ENCODE measurements at regions not wholly inside any gene's neighbourhood (a gene's known extent, or its start where the extent isn't known, plus 50 kb on each side); places are given as distances from the start of the nearest gene placed in this dataset.

GRCh38 chr3:88668180-88668579 is 439.2 kb upstream of the EPHA3 start:
- DNase-seq (no peak), ATAC-seq (no peak)
- intact Hi-C loops (cut with micrococcal nuclease) = no loop called here
- Histone ChIP-seq H3F3A (ENCODE audit: low read length, unreplicated experiment) (no peaks in the 10 kb centered on the region), H3K36me3 (ENCODE audit: low read depth, low read length) (no peaks in the 10 kb centered on the region), H3K79me2 (ENCODE audit: low read length) (no peaks in the 10 kb centered on the region), H3K9me2 (replicated peaks; ENCODE audit: low read length) (no peaks in the 10 kb centered on the region), H3K4me2 (ENCODE audit: low read length) (no peak overlapping the region), H3K27ac (ENCODE audit: low read length) (no peak overlapping the region), H2AFZ (ENCODE audit: low read length) (no peak overlapping the region), H4K20me1 (ENCODE audit: low read length) (no peaks in the 10 kb centered on the region), H3K27me3 (ENCODE audit: low read length) (no peaks in the 10 kb centered on the region), H3K9ac (ENCODE audit: low read length) (no peak overlapping the region), H3K4me3 (ENCODE audit: low read length) (no peak overlapping the region), H3K9me3 (ENCODE audit: low read length) (no peaks in the 10 kb centered on the region), H3K4me1 (ENCODE audit: insufficient read depth, low read length) (no peaks in the 10 kb centered on the region)
- POLR2A ChIA-PET (ENCODE audit: unreplicated experiment) = no interaction called here
- no TSS peak for BruUV-seq (replicated peaks)
- CTCF ChIA-PET = no interaction called here
- TF ChIP-seq EZH2 (IDR thresholded peaks at IDR 0.05; ENCODE audit: low read length, unreplicated experiment) (no peak), EZH2phosphoT487 (IDR thresholded peaks at IDR 0.05; ENCODE audit: borderline replicate concordance, low read length) (no peak)

- no TSS peak for BruUV-seq (replicated peaks)
- H3K9me2 ChIP-seq (replicated peaks; ENCODE audit: low read length) = no peaks in the 10 kb centered on the region
- no peaks in the 10 kb centered on the region for H3K27me3 ChIP-seq (ENCODE audit: low read length)
- H3K9me3 ChIP-seq (ENCODE audit: low read length) = no peaks in the 10 kb centered on the region
- H3K36me3 ChIP-seq (ENCODE audit: low read depth, low read length) = no peaks in the 10 kb centered on the region
- POLR2A ChIA-PET (ENCODE audit: unreplicated experiment) = no interaction called here
- H3F3A ChIP-seq (ENCODE audit: low read length, unreplicated experiment) = no peaks in the 10 kb centered on the region
- CTCF ChIA-PET = no interaction called here
- TF ChIP-seq CTCF (conservative IDR thresholded peaks at IDR 0.05; ENCODE audit: low read depth, low read length) = no peak
- TF ChIP-seq EZH2 (IDR thresholded peaks at IDR 0.05; ENCODE audit: low read length, unreplicated experiment) = no peak
- TF ChIP-seq EZH2phosphoT487 (IDR thresholded peaks at IDR 0.05; ENCODE audit: borderline replicate concordance, low read length) = no peak
- no peak overlapping the region for H3K27ac ChIP-seq (ENCODE audit: low read length)
- intact Hi-C loops (cut with micrococcal nuclease) = no loop called here
- ATAC-seq = no peak
- no peak overlapping the region for H3K9ac ChIP-seq (ENCODE audit: low read length)
- no peaks in the 10 kb centered on the region for H4K20me1 ChIP-seq (ENCODE audit: low read length)
- H3K79me2 ChIP-seq (ENCODE audit: low read length) = no peaks in the 10 kb centered on the region
- H3K4me3 ChIP-seq (ENCODE audit: low read length) = no peak overlapping the region
- no peak for DNase-seq
- H3K4me1 ChIP-seq (ENCODE audit: insufficient read depth, low read length) = no peaks in the 10 kb centered on the region
- no peak overlapping the region for H3K4me2 ChIP-seq (ENCODE audit: low read length)
- H2AFZ ChIP-seq (ENCODE audit: low read length) = no peak overlapping the region
These were observed 435.8 kb upstream of the EPHA3 start for GRCh38 chr3:88671573-88671972.

GRCh38 chr3:88677298-88677697 is 430.1 kb upstream of the EPHA3 start:
- intact Hi-C loops (cut with micrococcal nuclease) = no loop called here
- TF ChIP-seq CTCF (conservative IDR thresholded peaks at IDR 0.05; ENCODE audit: low read depth, low read length) = no peak
- no peak for TF ChIP-seq EZH2phosphoT487 (IDR thresholded peaks at IDR 0.05; ENCODE audit: borderline replicate concordance, low read length)
- no peak for TF ChIP-seq EZH2 (IDR thresholded peaks at IDR 0.05; ENCODE audit: low read length, unreplicated experiment)
- no peaks in the 10 kb centered on the region for H3F3A ChIP-seq (ENCODE audit: low read length, unreplicated experiment)
- no peak overlapping the region for H3K4me3 ChIP-seq (ENCODE audit: low read length)
- DNase-seq = no peak
- BruUV-seq (replicated peaks) = no TSS peak
- H3K27me3 ChIP-seq (ENCODE audit: low read length) = no peaks in the 10 kb centered on the region; the same call in 1 of the 2 replicates
- ChIA-PET CTCF (no interaction called here), POLR2A (ENCODE audit: unreplicated experiment) (no interaction called here)
- H3K9ac ChIP-seq (ENCODE audit: low read length) = no peak overlapping the region
- H3K27ac ChIP-seq (ENCODE audit: low read length) = no peak overlapping the region
- no peaks in the 10 kb centered on the region for H3K79me2 ChIP-seq (ENCODE audit: low read length)
- no peaks in the 10 kb centered on the region for H3K36me3 ChIP-seq (ENCODE audit: low read depth, low read length)
- no peaks in the 10 kb centered on the region for H3K4me1 ChIP-seq (ENCODE audit: insufficient read depth, low read length)
- no peak overlapping the region for H3K4me2 ChIP-seq (ENCODE audit: low read length)
- no peaks in the 10 kb centered on the region for H3K9me2 ChIP-seq (replicated peaks; ENCODE audit: low read length)
- no peaks in the 10 kb centered on the region for H3K9me3 ChIP-seq (ENCODE audit: low read length)
- H4K20me1 ChIP-seq (ENCODE audit: low read length) = no peaks in the 10 kb centered on the region
- H2AFZ ChIP-seq (ENCODE audit: low read length) = no peak overlapping the region
- ATAC-seq = no peak

Measured in PC-3 (cell line).